GM12878 (cell line): ENCODE measurements at regions not wholly inside any gene's neighbourhood (a gene's known extent, or its start where the extent isn't known, plus 50 kb on each side); places are given as distances from the start of the nearest gene placed in this dataset.

Experiments used
- ATAC-seq: fragments of 200-7000 bp; cut with Tn5 transposase; 3 replicates; pipeline ENCODE4 v1.9.1; 2020; ENCODE audit warnings: mild to moderate bottlenecking, moderate library complexity
- BruUV-seq: library from RNA; stranded (reverse); fragments of 400-500 nt; replicated peaks from 2 replicates; lab custom pipeline; 2021; lab: Mats Ljungman, UMichigan
- CTCF ChIA-PET: fragments of 300-600 bp; sonication (Branson Sonifier 250); formaldehyde crosslinking; extraction: SDS; loops from one replicate; lab custom pipeline; 2021; ENCODE audit warnings: inconsistent platforms; lab: Yijun Ruan, JAX
- POLR2A ChIA-PET: fragments of 350-600 bp; formaldehyde crosslinking; extraction: SDS; loops from one replicate; lab custom pipeline; 2021; ENCODE audit warnings: inconsistent platforms; lab: Charles Lee
- RAD21 ChIA-PET: fragments of 300-600 bp; sonication (Branson Sonifier 250); formaldehyde crosslinking; loops from one replicate; lab custom pipeline; 2023; ENCODE audit warnings: antibody characterized with exemption; ENCODE audit not compliant: unreplicated experiment; lab: Charles Lee
- SMC1A ChIA-PET: fragments of 300-600 bp; sonication (Branson Sonifier 250); formaldehyde crosslinking; loops from one replicate; lab custom pipeline; 2023; ENCODE audit not compliant: unreplicated experiment, uncharacterized antibody; lab: Charles Lee
- DNase-seq: peaks from one replicate; pipeline ENCODE4 v3.0.0-alpha.2; 2011; ENCODE audit warnings: low read depth, low spot score
- FAIRE-seq: peaks from 3 replicates; lab custom pipeline; 2011; peaks lifted over from hg19 to GRCh38; lab: Jason Lieb, UNC
- H2AFZ ChIP-seq: 2 replicates; pipeline ENCODE4 v1.6.0; 2011; ENCODE audit warnings: low read depth, low read length, control low read depth; ENCODE audit not compliant: control insufficient read depth
- H3K27ac ChIP-seq: 2 replicates; pipeline ENCODE4 v1.5.1; 2011; ENCODE audit warnings: control low read depth; ENCODE audit not compliant: control insufficient read depth, insufficient read depth
- H3K27me3 ChIP-seq, 2 experiments: replicated peaks in 1 of 2; 2 replicates each; pipeline versions ENCODE4 v1.6.0 to v1.6.1; 2011; ENCODE audit warnings: low read length in 1 of 2; ENCODE audit not compliant: control insufficient read depth in 2 of 2, insufficient read depth in 2 of 2
- H3K36me3 ChIP-seq, 2 experiments: 2 replicates each; pipeline ENCODE4 v1.5.1; 2011; ENCODE audit warnings: low read length in 1 of 2; ENCODE audit not compliant: control insufficient read depth in 2 of 2, insufficient read depth in 2 of 2
- H3K4me1 ChIP-seq: 2 replicates; pipeline ENCODE4 v1.6.1; 2011; ENCODE audit warnings: mild to moderate bottlenecking, low read length, moderate library complexity, mixed read lengths; ENCODE audit not compliant: control insufficient read depth, insufficient read depth
- H3K4me2 ChIP-seq: 2 replicates; pipeline ENCODE4 v1.6.0; 2011; ENCODE audit warnings: control low read depth; ENCODE audit not compliant: control insufficient read depth, insufficient read depth
- H3K4me3 ChIP-seq: fragments of 200-600 bp; sonication (generic); 2 replicates; pipeline ENCODE4 v1.5.1; 2016
- H3K79me2 ChIP-seq: 2 replicates; pipeline ENCODE4 v1.6.0; 2011; ENCODE audit warnings: low read length; ENCODE audit not compliant: control insufficient read depth, insufficient read depth
- H3K9ac ChIP-seq: 2 replicates; pipeline ENCODE4 v1.8.0; 2011; ENCODE audit warnings: low read length, control low read depth, mixed read lengths; ENCODE audit not compliant: control insufficient read depth, insufficient read depth
- H3K9me3 ChIP-seq: replicated peaks from 3 replicates; pipeline ENCODE4 v1.5.1; 2011; ENCODE audit warnings: mild to moderate bottlenecking, low read length; ENCODE audit not compliant: control insufficient read depth, insufficient read depth
- H4K20me1 ChIP-seq: 2 replicates; pipeline ENCODE4 v1.6.0; 2011; ENCODE audit not compliant: control insufficient read depth, insufficient read depth
- BHLHE40 ChIP-seq, 2 experiments: fragments of 450-650 bp in 1 of 2; IDR thresholded peaks; 2 replicates each; pipeline ENCODE4 v1.6.1; 2011 to 2017; ENCODE audit warnings: low read depth in 2 of 2, borderline replicate concordance in 1 of 2, improper control_type of control experiment in 1 of 2, low read length in 1 of 2, mild to moderate bottlenecking in 1 of 2
- BMI1 ChIP-seq: fragments of 450-650 bp; IDR thresholded peaks from 2 replicates; pipeline ENCODE4 v1.6.1; 2016; ENCODE audit warnings: mild to moderate bottlenecking, moderate library complexity, borderline replicate concordance
- IRF4 ChIP-seq: IDR thresholded peaks from 2 replicates; pipeline ENCODE4 v1.6.1; 2011; ENCODE audit warnings: low read depth, low read length
- MYC ChIP-seq: IDR thresholded peaks from 2 replicates; pipeline ENCODE4 v1.6.1; 2011; ENCODE audit warnings: mild to moderate bottlenecking, low read length, moderate library complexity, inconsistent platforms; ENCODE audit not compliant: insufficient read depth, insufficient replicate concordance, insufficient read length, severe bottlenecking
- NFYA ChIP-seq: IDR thresholded peaks from 2 replicates; pipeline ENCODE4 v1.6.1; 2011; ENCODE audit warnings: low read depth, mild to moderate bottlenecking, low read length, improper control_type of control experiment, borderline replicate concordance
- NFYB ChIP-seq: IDR thresholded peaks from 2 replicates; pipeline ENCODE4 v1.6.1; 2011; ENCODE audit warnings: low read depth, mild to moderate bottlenecking, low read length, improper control_type of control experiment, moderate library complexity; ENCODE audit not compliant: insufficient read depth
- PML ChIP-seq: IDR thresholded peaks from 2 replicates; pipeline ENCODE4 v1.6.1; 2012; ENCODE audit warnings: low read length, inconsistent platforms
- TCF12 ChIP-seq: IDR thresholded peaks from 2 replicates; pipeline ENCODE4 v1.6.1; 2011; ENCODE audit warnings: low read depth, mild to moderate bottlenecking, low read length
- WGBS: methylation state at CpG from one replicate; pipeline ENCODE4 v1.1.6; 2016; ENCODE audit warnings: low lambda C conversion rate; ENCODE audit not compliant: insufficient replicate concordance, insufficient coverage; ENCODE audit errors: missing lambda C conversion rate; 5-methylcytosine and 5-hydroxymethylcytosine counted together
- in situ Hi-C: fragments of 300-500 bp; cut with MboI; formaldehyde crosslinking; loops from 9 replicates; pipeline ENCODE4 v1.14.3; 2018; ENCODE audit warnings: mixed read lengths
- intact Hi-C: fragments of 100-400 bp; cut with micrococcal nuclease; formaldehyde crosslinking; loops from one replicate; pipeline ENCODE4 v1.14.2; 2022; ENCODE audit not compliant: unreplicated experiment
- TF ChIP-seq, protein P1 (sequence below): IDR thresholded peaks from 2 replicates; pipeline ENCODE4 v1.6.1; 2012; ENCODE audit warnings: low read length, inconsistent platforms
- TF ChIP-seq, protein P2 (sequence below): fragments of 450-650 bp; conservative IDR thresholded peaks from 2 replicates; pipeline ENCODE4 v1.6.1; 2017; ENCODE audit warnings: mild to moderate bottlenecking, moderate library complexity
- TF ChIP-seq, protein P3 (sequence below): fragments of 450-650 bp; IDR thresholded peaks from 2 replicates; pipeline ENCODE4 v1.6.1; 2016; ENCODE audit warnings: mild to moderate bottlenecking
- TF ChIP-seq, protein P4 (sequence below): fragments of 450-650 bp; IDR thresholded peaks from 2 replicates; pipeline ENCODE4 v1.6.1; 2017; ENCODE audit warnings: low read depth, mild to moderate bottlenecking, moderate library complexity

DNA sequence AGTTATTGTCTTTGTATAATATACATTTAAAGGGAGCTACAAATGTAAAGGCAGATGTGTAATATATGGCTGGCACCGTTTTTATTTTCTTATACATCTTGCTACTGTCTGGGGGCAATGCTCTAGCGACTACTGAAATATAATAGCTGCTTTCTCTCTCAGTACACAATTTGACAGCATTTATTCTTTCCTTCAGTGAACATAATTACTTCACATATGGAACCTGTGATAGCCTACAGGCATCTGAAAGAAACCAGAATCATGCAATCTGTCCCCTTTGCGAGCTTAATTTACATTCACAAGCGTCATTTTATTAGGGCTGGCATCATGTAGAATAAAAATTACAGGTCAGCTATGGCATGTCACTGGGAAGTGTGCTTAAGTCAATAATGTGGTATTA is 557.5 kb upstream of the PTBP2 start:
- TF ChIP-seq BMI1 (no peak), PML (no peak), TCF12 (no peak), IRF4 (no peak), NFYA (no peak), NFYB (no peak), MYC (no peak), BHLHE40 (IDR thresholded peaks at IDR 0.05; ENCODE audit: borderline replicate concordance in 1 of 2, low read depth in 2 of 2, low read length in 1 of 2) (no peak)
- TF ChIP-seq, protein P1, sequence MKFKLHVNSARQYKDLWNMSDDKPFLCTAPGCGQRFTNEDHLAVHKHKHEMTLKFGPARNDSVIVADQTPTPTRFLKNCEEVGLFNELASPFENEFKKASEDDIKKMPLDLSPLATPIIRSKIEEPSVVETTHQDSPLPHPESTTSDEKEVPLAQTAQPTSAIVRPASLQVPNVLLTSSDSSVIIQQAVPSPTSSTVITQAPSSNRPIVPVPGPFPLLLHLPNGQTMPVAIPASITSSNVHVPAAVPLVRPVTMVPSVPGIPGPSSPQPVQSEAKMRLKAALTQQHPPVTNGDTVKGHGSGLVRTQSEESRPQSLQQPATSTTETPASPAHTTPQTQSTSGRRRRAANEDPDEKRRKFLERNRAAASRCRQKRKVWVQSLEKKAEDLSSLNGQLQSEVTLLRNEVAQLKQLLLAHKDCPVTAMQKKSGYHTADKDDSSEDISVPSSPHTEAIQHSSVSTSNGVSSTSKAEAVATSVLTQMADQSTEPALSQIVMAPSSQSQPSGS = no peak
- TF ChIP-seq, protein P2, sequence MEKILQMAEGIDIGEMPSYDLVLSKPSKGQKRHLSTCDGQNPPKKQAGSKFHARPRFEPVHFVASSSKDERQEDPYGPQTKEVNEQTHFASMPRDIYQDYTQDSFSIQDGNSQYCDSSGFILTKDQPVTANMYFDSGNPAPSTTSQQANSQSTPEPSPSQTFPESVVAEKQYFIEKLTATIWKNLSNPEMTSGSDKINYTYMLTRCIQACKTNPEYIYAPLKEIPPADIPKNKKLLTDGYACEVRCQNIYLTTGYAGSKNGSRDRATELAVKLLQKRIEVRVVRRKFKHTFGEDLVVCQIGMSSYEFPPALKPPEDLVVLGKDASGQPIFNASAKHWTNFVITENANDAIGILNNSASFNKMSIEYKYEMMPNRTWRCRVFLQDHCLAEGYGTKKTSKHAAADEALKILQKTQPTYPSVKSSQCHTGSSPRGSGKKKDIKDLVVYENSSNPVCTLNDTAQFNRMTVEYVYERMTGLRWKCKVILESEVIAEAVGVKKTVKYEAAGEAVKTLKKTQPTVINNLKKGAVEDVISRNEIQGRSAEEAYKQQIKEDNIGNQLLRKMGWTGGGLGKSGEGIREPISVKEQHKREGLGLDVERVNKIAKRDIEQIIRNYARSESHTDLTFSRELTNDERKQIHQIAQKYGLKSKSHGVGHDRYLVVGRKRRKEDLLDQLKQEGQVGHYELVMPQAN = no peak
- TF ChIP-seq, protein P3, sequence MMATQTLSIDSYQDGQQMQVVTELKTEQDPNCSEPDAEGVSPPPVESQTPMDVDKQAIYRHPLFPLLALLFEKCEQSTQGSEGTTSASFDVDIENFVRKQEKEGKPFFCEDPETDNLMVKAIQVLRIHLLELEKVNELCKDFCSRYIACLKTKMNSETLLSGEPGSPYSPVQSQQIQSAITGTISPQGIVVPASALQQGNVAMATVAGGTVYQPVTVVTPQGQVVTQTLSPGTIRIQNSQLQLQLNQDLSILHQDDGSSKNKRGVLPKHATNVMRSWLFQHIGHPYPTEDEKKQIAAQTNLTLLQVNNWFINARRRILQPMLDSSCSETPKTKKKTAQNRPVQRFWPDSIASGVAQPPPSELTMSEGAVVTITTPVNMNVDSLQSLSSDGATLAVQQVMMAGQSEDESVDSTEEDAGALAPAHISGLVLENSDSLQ = no peak
- TF ChIP-seq, protein P4, sequence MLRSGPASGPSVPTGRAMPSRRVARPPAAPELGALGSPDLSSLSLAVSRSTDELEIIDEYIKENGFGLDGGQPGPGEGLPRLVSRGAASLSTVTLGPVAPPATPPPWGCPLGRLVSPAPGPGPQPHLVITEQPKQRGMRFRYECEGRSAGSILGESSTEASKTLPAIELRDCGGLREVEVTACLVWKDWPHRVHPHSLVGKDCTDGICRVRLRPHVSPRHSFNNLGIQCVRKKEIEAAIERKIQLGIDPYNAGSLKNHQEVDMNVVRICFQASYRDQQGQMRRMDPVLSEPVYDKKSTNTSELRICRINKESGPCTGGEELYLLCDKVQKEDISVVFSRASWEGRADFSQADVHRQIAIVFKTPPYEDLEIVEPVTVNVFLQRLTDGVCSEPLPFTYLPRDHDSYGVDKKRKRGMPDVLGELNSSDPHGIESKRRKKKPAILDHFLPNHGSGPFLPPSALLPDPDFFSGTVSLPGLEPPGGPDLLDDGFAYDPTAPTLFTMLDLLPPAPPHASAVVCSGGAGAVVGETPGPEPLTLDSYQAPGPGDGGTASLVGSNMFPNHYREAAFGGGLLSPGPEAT = no peak
- POLR2A ChIA-PET = no interaction called here

More for the DNA sequence above, 557.5 kb upstream of the PTBP2 start:
- H3K4me1 ChIP-seq = no peaks in the 10 kb centered on the region
- H3K4me2 ChIP-seq = no peak overlapping the region
- H4K20me1 ChIP-seq = no peaks in the 10 kb centered on the region
- CTCF ChIA-PET = interaction anchor here (1.2 kb wide), 1 partner anchor 72 kb away, joined by 3 read pairs; no protein-coding TSS in a partner anchor
- H3K27ac ChIP-seq = no peak overlapping the region
- BruUV-seq = no TSS peak
- no peaks in the 10 kb centered on the region for H3K36me3 ChIP-seq
- in situ Hi-C loops = no loop called here
- WGBS = 3% methylated on average over 4 of the region's 4 CpGs
- no peaks in the 10 kb centered on the region for H3K79me2 ChIP-seq
- no peak for DNase-seq
- H3K4me3 ChIP-seq = no peak overlapping the region
- intact Hi-C loops = no loop called here
- FAIRE-seq = no peak
- SMC1A ChIA-PET = no interaction called here
- RAD21 ChIA-PET = no interaction called here
- no peak overlapping the region for H3K9ac ChIP-seq
- H2AFZ ChIP-seq = no peak overlapping the region
- no peak for ATAC-seq
- no peaks in the 10 kb centered on the region for H3K27me3 ChIP-seq
- H3K9me3 ChIP-seq = no peaks in the 10 kb centered on the region
